Endothelial cell of umbilical vein (primary cell): ENCODE measurements at regions not wholly inside any gene's neighbourhood (a gene's known extent, or its start where the extent isn't known, plus 50 kb on each side); places are given as distances from the start of the nearest gene placed in this dataset.

ENCODE experiments used
- BruUV-seq: library from RNA; stranded (reverse); fragments of 400-500 nt; replicated peaks from 2 replicates; lab custom pipeline; 2021; lab: Mats Ljungman, UMichigan
- CTCF ChIA-PET: fragments of 300-600, 350-600 bp; sonication (Branson Sonifier 250); formaldehyde crosslinking; loops from one replicate; lab custom pipeline; 2021; ENCODE audit warnings: antibody characterized with exemption, inconsistent platforms; lab: Charles Lee
- POLR2A ChIA-PET: fragments of 300-600, 350-600 bp; sonication (Branson Sonifier 250); formaldehyde crosslinking; loops from one replicate; lab custom pipeline; 2021; ENCODE audit warnings: antibody characterized with exemption, inconsistent platforms; lab: Charles Lee
- DNase-seq: peaks from one replicate; pipeline ENCODE4 v3.0.0-alpha.2; 2011; ENCODE audit warnings: low read depth, low spot score
- FAIRE-seq: peaks from 2 replicates; lab custom pipeline; 2011; peaks lifted over from hg19 to GRCh38; lab: Jason Lieb, UNC
- H2AFZ ChIP-seq: 2 replicates; pipeline ENCODE4 v1.6.0; 2012; ENCODE audit warnings: low read depth, low read length, control low read depth, inconsistent platforms
- H3K27ac ChIP-seq: 2 replicates; pipeline ENCODE4 v1.5.1; 2011; ENCODE audit warnings: low read depth, mild to moderate bottlenecking, control low read depth, low read length, moderate library complexity; ENCODE audit not compliant: insufficient read depth
- H3K27me3 ChIP-seq, 2 experiments: 2 replicates each; pipeline versions ENCODE4 v1.6.0 to v1.6.1; 2011; ENCODE audit warnings: low read length in 2 of 2, mixed read lengths in 1 of 2; ENCODE audit not compliant: control insufficient read depth in 2 of 2, insufficient read depth in 2 of 2
- H3K36me3 ChIP-seq, 2 experiments: 2 replicates in 1 of 2; 3 replicates in 1 of 2; pipeline ENCODE4 v1.5.1; 2011; ENCODE audit warnings: low read length in 2 of 2, mild to moderate bottlenecking in 1 of 2, moderate library complexity in 1 of 2; ENCODE audit not compliant: control insufficient read depth in 2 of 2, insufficient read depth in 2 of 2; ENCODE audit errors: extremely low read depth in 1 of 2
- H3K4me1 ChIP-seq: 3 replicates; pipeline ENCODE4 v1.5.1; 2011; ENCODE audit warnings: mild to moderate bottlenecking, low read length; ENCODE audit not compliant: control insufficient read depth, insufficient read depth; ENCODE audit errors: extremely low read depth
- H3K4me2 ChIP-seq: 2 replicates; pipeline ENCODE4 v1.6.1; 2011; ENCODE audit warnings: low read length, control low read depth, mixed read lengths; ENCODE audit not compliant: insufficient read depth
- H3K4me3 ChIP-seq, 3 experiments: fragments of 200-600 bp in 1 of 3; sonication (generic), shearing (Covaris generic) in 1 of 3; replicated peaks in 1 of 3; 2 replicates each; pipeline ENCODE4 v1.5.1; 2011 to 2016; ENCODE audit warnings: control low read depth in 3 of 3, low read length in 3 of 3, mild to moderate bottlenecking in 2 of 3, inconsistent platforms in 1 of 3, low read depth in 1 of 3, moderate library complexity in 1 of 3; ENCODE audit not compliant: insufficient read depth in 1 of 3
- H3K79me2 ChIP-seq: 2 replicates; pipeline ENCODE4 v1.6.0; 2012; ENCODE audit warnings: low read length, inconsistent platforms; ENCODE audit not compliant: control insufficient read depth, insufficient read depth
- H3K9ac ChIP-seq: replicated peaks from 2 replicates; pipeline ENCODE3; 2011; ENCODE audit warnings: low read length, control low read depth; ENCODE audit not compliant: insufficient read depth; ENCODE audit errors: extremely low read depth
- H3K9me1 ChIP-seq: replicated peaks from 3 replicates; pipeline ENCODE4 v1.6.0; 2011; ENCODE audit warnings: mild to moderate bottlenecking, low read length; ENCODE audit not compliant: control insufficient read depth, insufficient read depth; ENCODE audit errors: extremely low read depth
- H3K9me3 ChIP-seq: replicated peaks from 2 replicates; pipeline ENCODE4 v1.5.1; 2012; ENCODE audit warnings: low read length, inconsistent platforms; ENCODE audit not compliant: control insufficient read depth, insufficient read depth
- H4K20me1 ChIP-seq: replicated peaks from 2 replicates; pipeline ENCODE3; 2011; ENCODE audit warnings: mild to moderate bottlenecking, low read length; ENCODE audit not compliant: control insufficient read depth, insufficient read depth; ENCODE audit errors: extremely low read depth
- CTCF ChIP-seq, 2 donors: IDR thresholded peaks; 1 replicate in 1 of 2; 2 replicates in 1 of 2; pipeline ENCODE4 v1.5.1; 2011; ENCODE audit warnings: low read length in 2 of 2, mild to moderate bottlenecking in 2 of 2, moderate library complexity in 2 of 2, control low read depth in 1 of 2, inconsistent platforms in 1 of 2, low read depth in 1 of 2; ENCODE audit not compliant: insufficient read depth in 1 of 2; ENCODE audit errors: extremely low read depth in 1 of 2
- EZH2 ChIP-seq: IDR thresholded peaks from 2 replicates; pipeline ENCODE4 v1.6.1; 2012; ENCODE audit warnings: borderline replicate concordance, low read depth, mild to moderate bottlenecking, moderate library complexity, low read length, inconsistent platforms; ENCODE audit not compliant: severe bottlenecking
- FOS ChIP-seq: IDR thresholded peaks from 2 replicates; pipeline ENCODE4 v1.6.1; 2011; ENCODE audit warnings: mild to moderate bottlenecking, low read length, moderate library complexity, borderline replicate concordance; ENCODE audit not compliant: insufficient read depth
- GATA2 ChIP-seq: IDR thresholded peaks from 2 replicates; pipeline ENCODE4 v1.7.0; 2011; ENCODE audit warnings: low read depth, mild to moderate bottlenecking, moderate library complexity, mixed read lengths, low read length; ENCODE audit not compliant: insufficient read length, insufficient read depth
- JUN ChIP-seq: IDR thresholded peaks from 2 replicates; pipeline ENCODE4 v1.6.1; 2011; ENCODE audit warnings: borderline replicate concordance, low read depth; ENCODE audit not compliant: insufficient read length, insufficient read depth
- MAX ChIP-seq: IDR thresholded peaks from 2 replicates; pipeline ENCODE4 v1.6.1; 2011; ENCODE audit not compliant: insufficient read depth, insufficient read length
- MYC ChIP-seq: IDR thresholded peaks from one replicate; pipeline ENCODE4 v1.6.1; 2011; ENCODE audit warnings: mild to moderate bottlenecking, low read depth, low read length
- POLR2A ChIP-seq: IDR thresholded peaks from 2 replicates; pipeline ENCODE4 v1.6.1; 2012; ENCODE audit warnings: low read depth, mild to moderate bottlenecking, control low read depth, low read length
- POLR2AphosphoS5 ChIP-seq: IDR thresholded peaks from 2 replicates; pipeline ENCODE4 v1.6.1; 2012; ENCODE audit warnings: low read depth, mild to moderate bottlenecking, control low read depth, low read length, moderate library complexity; ENCODE audit not compliant: insufficient read depth
- dilution Hi-C: fragments of 300-500 bp; cut with MboI; formaldehyde crosslinking; loops from one replicate; pipeline ENCODE4 v1.15.0; 2019; ENCODE audit warnings: low sequenced_read_pairs; ENCODE audit not compliant: extremely low pct_ligation_motif_present
- intact Hi-C: fragments of 100-400 bp; cut with micrococcal nuclease; formaldehyde crosslinking; loops from one replicate; pipeline ENCODE4 v1.10.0; 2022

GRCh38 chr7:19262826-19263225, 117.6 kb upstream of the FERD3L start:
- ChIA-PET CTCF (no interaction called here), POLR2A (no interaction called here)
- Histone ChIP-seq H3K9me1 (no peaks in the 10 kb centered on the region), H3K36me3 (no peaks in the 10 kb centered on the region), H3K4me1 (no peaks in the 10 kb centered on the region), H3K9ac (no peak overlapping the region), H2AFZ (no peak overlapping the region), H4K20me1 (no peaks in the 10 kb centered on the region), H3K4me2 (no peak overlapping the region), H3K9me3 (no peaks in the 10 kb centered on the region), H3K27me3 (no peaks in the 10 kb centered on the region), H3K4me3 (no peak overlapping the region), H3K27ac (no peak overlapping the region), H3K79me2 (no peaks in the 10 kb centered on the region)
- DNase-seq (no peak), FAIRE-seq (no peak)
- dilution Hi-C loops: no loop called here
- TF ChIP-seq MYC (no peak), POLR2A (no peak), GATA2 (no peak), CTCF (IDR thresholded peaks at IDR 0.05; ENCODE audit: extremely low read depth in 1 of 2, insufficient read depth in 1 of 2, low read depth in 1 of 2, low read length in 2 of 2) (no peak), MAX (no peak), JUN (no peak), POLR2AphosphoS5 (no peak), FOS (no peak), EZH2 (no peak)
- intact Hi-C loops: no loop called here
- BruUV-seq: no TSS peak
